H1 (cell line): ENCODE measurements at regions not wholly inside any gene's neighbourhood (a gene's known extent, or its start where the extent isn't known, plus 50 kb on each side); places are given as distances from the start of the nearest gene placed in this dataset.

Source experiments
- CHD1 ChIP-seq: IDR thresholded peaks from 2 replicates; pipeline ENCODE4 v1.6.1; 2012; ENCODE audit warnings: low read depth, low read length, improper control_type of control experiment
- CTBP2 ChIP-seq: IDR thresholded peaks from 2 replicates; pipeline ENCODE4 v1.7.0; 2011; ENCODE audit warnings: borderline replicate concordance, mild to moderate bottlenecking, moderate library complexity, mixed read lengths, low read length; ENCODE audit not compliant: insufficient read depth, insufficient read length
- GTF2F1 ChIP-seq: IDR thresholded peaks from 2 replicates; pipeline ENCODE4 v1.6.1; 2012; ENCODE audit warnings: low read depth, low read length, improper control_type of control experiment, borderline replicate concordance
- RAD21 ChIP-seq, 2 experiments: IDR thresholded peaks in 1 of 2; conservative IDR thresholded peaks in 1 of 2; 2 replicates each; pipeline ENCODE4 v1.6.1; 2011; ENCODE audit warnings: low read depth in 2 of 2, low read length in 2 of 2, improper control_type of control experiment in 1 of 2, inconsistent platforms in 1 of 2, mild to moderate bottlenecking in 1 of 2, moderate library complexity in 1 of 2
- SUZ12 ChIP-seq: fragments of 200-600 bp; sonication (generic); IDR thresholded peaks from 2 replicates; pipeline ENCODE4 v1.6.1; 2012; ENCODE audit warnings: mild to moderate bottlenecking, inconsistent platforms, low read length, moderate library complexity, mixed read lengths
- TAF1 ChIP-seq: IDR thresholded peaks from 2 replicates; pipeline ENCODE4 v1.6.1; 2011; ENCODE audit warnings: mild to moderate bottlenecking, low read depth, low read length
- TEAD4 ChIP-seq: IDR thresholded peaks from 2 replicates; pipeline ENCODE4 v1.6.1; 2012; ENCODE audit warnings: low read depth, low read length, inconsistent platforms, mixed read lengths
- TF ChIP-seq, protein P1 (sequence below): IDR thresholded peaks from 2 replicates; pipeline ENCODE4 v1.6.1; 2011; ENCODE audit warnings: low read depth, mild to moderate bottlenecking, low read length; ENCODE audit not compliant: insufficient read depth

GRCh38 chr15:25946241-25946805 is 83.2 kb upstream of the ATP10A start (continued):
- TF ChIP-seq, protein P1, sequence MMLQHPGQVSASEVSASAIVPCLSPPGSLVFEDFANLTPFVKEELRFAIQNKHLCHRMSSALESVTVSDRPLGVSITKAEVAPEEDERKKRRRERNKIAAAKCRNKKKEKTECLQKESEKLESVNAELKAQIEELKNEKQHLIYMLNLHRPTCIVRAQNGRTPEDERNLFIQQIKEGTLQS: no peak
- TF ChIP-seq CHD1 (no peak), TEAD4 (no peak), TAF1 (no peak), RAD21 (IDR thresholded peaks at IDR 0.05 in 1 of 2, conservative IDR thresholded peaks at IDR 0.05 in 1 of 2; ENCODE audit: low read depth in 2 of 2, low read length in 2 of 2) (peak; percentile 48 to 54), SUZ12 (no peak), CTBP2 (no peak), GTF2F1 (no peak)
